Suprapubic skin (tissue), 4 donors: ENCODE measurements at regions not wholly inside any gene's neighbourhood (a gene's known extent, or its start where the extent isn't known, plus 50 kb on each side); places are given as distances from the start of the nearest gene placed in this dataset.
"Not testable (repeated sequence)": the region's sequence is repeated elsewhere in the genome, so short reads cannot be mapped to it uniquely, and the experiment has no call there.

ENCODE experiments used
- DNase-seq, 2 donors: peaks; one replicate each; pipeline ENCODE4 v3.0.0-alpha.2; 2019; ENCODE audit warnings: low spot score in 2 of 2
- H3K27ac ChIP-seq: fragments of 200-600 bp; sonication (generic); one replicate; pipeline ENCODE4 v1.5.1; 2019
- H3K27me3 ChIP-seq: fragments of 200-600 bp; sonication (generic); one replicate; pipeline ENCODE4 v1.5.1; 2019
- H3K36me3 ChIP-seq: fragments of 200-600 bp; sonication (generic); one replicate; pipeline ENCODE4 v1.5.1; 2019
- H3K4me1 ChIP-seq: fragments of 200-600 bp; sonication (generic); one replicate; pipeline ENCODE4 v1.5.1; 2019
- H3K4me3 ChIP-seq: fragments of 200-600 bp; sonication (generic); one replicate; pipeline ENCODE4 v1.5.1; 2019; ENCODE audit warnings: mild to moderate bottlenecking
- H3K9me3 ChIP-seq: fragments of 200-600 bp; sonication (generic); one replicate; pipeline ENCODE4 v1.5.1; 2019
- EP300 ChIP-seq: sonication (generic); formaldehyde crosslinking; IDR thresholded peaks from one replicate; pipeline ENCODE4 v1.6.1; 2017; ENCODE audit warnings: antibody characterized with exemption
- POLR2A ChIP-seq, 2 donors: fragments of 450-650 bp; IDR thresholded peaks; one replicate each; pipeline ENCODE4 v1.6.1; 2017; ENCODE audit warnings: antibody characterized with exemption in 2 of 2, mild to moderate bottlenecking in 2 of 2, moderate library complexity in 2 of 2
- POLR2AphosphoS5 ChIP-seq, 3 donors: sonication (generic); formaldehyde crosslinking; IDR thresholded peaks; one replicate each; pipeline ENCODE4 v1.6.1; 2017; ENCODE audit warnings: antibody characterized with exemption in 3 of 3
- WGBS: methylation state at CpG from one replicate; pipeline ENCODE4 v1.1.5; 2018; 5-methylcytosine and 5-hydroxymethylcytosine counted together
- TF ChIP-seq, protein P1 (sequence below), 2 donors: fragments of 200-600 bp in 1 of 2; fragments of 450-650 bp in 1 of 2; sonication (generic) in 1 of 2; IDR thresholded peaks; one replicate each; pipeline ENCODE4 v1.5.1; 2016 to 2019; ENCODE audit warnings: antibody characterized with exemption in 2 of 2, mild to moderate bottlenecking in 1 of 2, moderate library complexity in 1 of 2

DNA sequence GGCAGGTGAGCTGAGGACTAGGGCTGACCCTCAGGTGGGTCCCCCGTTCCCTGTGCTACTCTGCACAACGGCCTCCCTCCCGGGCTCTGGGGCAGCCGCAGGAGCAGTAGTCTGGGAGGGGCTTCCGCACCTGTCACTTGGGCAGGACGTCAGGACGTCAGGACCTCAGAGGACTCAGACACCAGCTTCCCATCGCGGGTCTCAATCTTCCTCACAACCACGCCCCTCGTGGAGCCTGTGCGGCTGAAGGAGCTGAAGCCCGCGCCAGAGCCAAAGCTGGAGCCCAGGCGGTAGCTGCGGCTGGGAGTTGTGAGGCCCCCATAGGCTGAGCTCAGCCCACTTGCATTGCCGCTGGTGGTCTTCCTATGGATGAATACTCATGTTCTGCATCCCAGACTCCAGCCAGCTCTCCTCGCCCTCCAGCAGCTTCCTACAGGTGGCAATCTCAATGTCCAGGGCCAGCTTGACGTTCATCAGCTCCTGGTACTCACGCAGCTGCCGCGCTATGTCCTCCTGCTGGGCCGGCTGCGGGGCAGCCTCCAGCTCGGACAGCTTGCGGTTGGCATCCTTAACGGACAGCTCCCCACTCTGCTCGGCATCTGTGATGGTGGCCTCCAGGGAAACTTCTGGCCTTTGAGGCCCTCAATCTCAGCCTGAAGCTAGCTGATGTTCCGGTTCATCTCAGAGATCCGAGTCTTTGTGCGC, 381.4 kb upstream of the RGMB start:
- TF ChIP-seq POLR2A (IDR thresholded peaks at IDR 0.05) = no peak
- no peak for TF ChIP-seq EP300
- TF ChIP-seq POLR2AphosphoS5 (IDR thresholded peaks at IDR 0.05) = no peak
- TF ChIP-seq, protein P1, sequence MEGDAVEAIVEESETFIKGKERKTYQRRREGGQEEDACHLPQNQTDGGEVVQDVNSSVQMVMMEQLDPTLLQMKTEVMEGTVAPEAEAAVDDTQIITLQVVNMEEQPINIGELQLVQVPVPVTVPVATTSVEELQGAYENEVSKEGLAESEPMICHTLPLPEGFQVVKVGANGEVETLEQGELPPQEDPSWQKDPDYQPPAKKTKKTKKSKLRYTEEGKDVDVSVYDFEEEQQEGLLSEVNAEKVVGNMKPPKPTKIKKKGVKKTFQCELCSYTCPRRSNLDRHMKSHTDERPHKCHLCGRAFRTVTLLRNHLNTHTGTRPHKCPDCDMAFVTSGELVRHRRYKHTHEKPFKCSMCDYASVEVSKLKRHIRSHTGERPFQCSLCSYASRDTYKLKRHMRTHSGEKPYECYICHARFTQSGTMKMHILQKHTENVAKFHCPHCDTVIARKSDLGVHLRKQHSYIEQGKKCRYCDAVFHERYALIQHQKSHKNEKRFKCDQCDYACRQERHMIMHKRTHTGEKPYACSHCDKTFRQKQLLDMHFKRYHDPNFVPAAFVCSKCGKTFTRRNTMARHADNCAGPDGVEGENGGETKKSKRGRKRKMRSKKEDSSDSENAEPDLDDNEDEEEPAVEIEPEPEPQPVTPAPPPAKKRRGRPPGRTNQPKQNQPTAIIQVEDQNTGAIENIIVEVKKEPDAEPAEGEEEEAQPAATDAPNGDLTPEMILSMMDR (IDR thresholded peaks at IDR 0.05) = no peak
- no peak overlapping the region for H3K27ac ChIP-seq
- H3K27me3 ChIP-seq = no peaks in the 10 kb centered on the region
- WGBS = 96% methylated on average over 27 of the region's 31 CpGs
- H3K36me3 ChIP-seq = no peaks in the 10 kb centered on the region
- H3K9me3 ChIP-seq = no peaks in the 10 kb centered on the region
- no peaks in the 10 kb centered on the region for H3K4me1 ChIP-seq
- no peak overlapping the region for H3K4me3 ChIP-seq
- DNase-seq = no peak

DNA sequence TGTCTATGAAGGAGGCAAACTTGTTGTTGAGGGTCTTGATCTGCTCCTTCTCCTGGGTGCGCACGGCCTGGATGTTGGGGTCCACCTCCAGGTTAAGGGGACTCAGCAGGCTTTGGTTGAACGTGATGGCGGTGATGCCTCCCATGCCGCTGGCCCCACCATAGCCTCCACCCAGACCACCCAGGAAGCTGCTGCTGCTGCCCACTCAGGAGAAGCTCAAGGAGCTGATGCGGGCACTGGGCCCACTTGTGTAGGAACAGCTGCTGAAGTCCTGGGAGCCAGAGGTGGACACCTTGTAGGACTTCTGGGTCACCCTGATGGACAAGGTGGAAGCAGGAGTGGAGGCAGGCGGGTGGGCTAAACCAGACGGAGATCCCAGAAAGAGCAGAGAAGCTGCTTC, 380.3 kb upstream of the RGMB start:
- DNase-seq, H3K27me3 ChIP-seq, H3K9me3 ChIP-seq, H3K4me1 ChIP-seq, H3K27ac ChIP-seq, H3K36me3 ChIP-seq, H3K4me3 ChIP-seq: not testable (repeated sequence)
- 96% methylated on average over 8 of the region's 8 CpGs for WGBS

DNA sequence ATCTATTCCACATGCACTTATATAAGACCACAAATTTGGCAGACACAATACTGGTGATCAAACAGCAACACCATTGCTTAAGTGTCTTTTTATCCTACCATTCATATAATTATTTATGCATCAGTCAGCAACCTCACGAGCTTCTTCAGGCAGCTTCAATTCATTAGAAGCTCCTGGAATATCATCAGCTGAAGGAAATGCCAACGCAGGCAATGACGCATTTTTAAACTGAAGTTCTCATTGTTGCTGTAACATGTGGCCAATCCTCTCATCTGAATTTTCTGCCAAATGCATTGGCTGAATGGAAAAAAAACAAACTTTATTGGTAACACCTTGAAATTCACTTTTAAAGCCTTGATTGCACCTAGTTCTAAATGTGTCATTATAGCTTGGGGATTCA, 376.4 kb upstream of the RGMB start:
- Histone ChIP-seq H3K36me3 (no peaks in the 10 kb centered on the region), H3K27ac (no peak overlapping the region), H3K4me1 (no peaks in the 10 kb centered on the region), H3K27me3 (no peaks in the 10 kb centered on the region), H3K9me3 (no peaks in the 10 kb centered on the region), H3K4me3 (no peak overlapping the region)
- WGBS = 35% methylated on average over 3 of the region's 3 CpGs
- DNase-seq = no peak
- TF ChIP-seq POLR2AphosphoS5 (IDR thresholded peaks at IDR 0.05) (no peak), EP300 (no peak), POLR2A (IDR thresholded peaks at IDR 0.05) (no peak)
- TF ChIP-seq, protein P1 (IDR thresholded peaks at IDR 0.05) = no peak

- no peak overlapping the region for H3K27ac ChIP-seq
- H3K4me3 ChIP-seq = no peak overlapping the region
- H3K36me3 ChIP-seq = no peaks in the 10 kb centered on the region
- TF ChIP-seq POLR2A (IDR thresholded peaks at IDR 0.05) (no peak), EP300 (no peak), POLR2AphosphoS5 (IDR thresholded peaks at IDR 0.05) (no peak)
- TF ChIP-seq, protein P1 (IDR thresholded peaks at IDR 0.05) = no peak
- H3K27me3 ChIP-seq = no peaks in the 10 kb centered on the region
- no peak for DNase-seq
- H3K9me3 ChIP-seq = no peaks in the 10 kb centered on the region
- WGBS = 68% methylated on average over 5 of the region's 5 CpGs
- H3K4me1 ChIP-seq = no peaks in the 10 kb centered on the region
These were observed 375.0 kb upstream of the RGMB start for GRCh38 chr5:98398465-98398864.

DNA sequence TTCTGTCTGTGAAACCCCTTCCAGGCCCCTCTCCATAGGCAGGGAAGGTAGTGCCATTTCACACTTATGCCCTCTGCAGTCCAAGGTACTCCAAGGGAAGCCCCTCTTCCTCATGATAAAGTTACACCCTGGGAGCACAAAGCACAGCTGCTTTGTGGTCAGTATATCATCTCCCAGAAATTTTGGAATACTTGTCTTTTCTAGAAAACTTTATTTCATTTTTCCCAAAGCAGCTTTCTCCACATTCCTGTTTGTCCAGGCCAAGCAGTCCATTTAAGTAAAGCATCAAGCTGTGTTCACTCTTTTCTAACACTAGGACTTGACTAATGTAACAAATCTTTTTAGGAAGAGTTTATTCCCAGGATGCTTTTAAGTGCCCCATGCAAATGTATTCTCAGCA, 371.8 kb upstream of the RGMB start:
- H3K4me1 ChIP-seq = no peaks in the 10 kb centered on the region
- no peak overlapping the region for H3K27ac ChIP-seq
- H3K36me3 ChIP-seq = no peaks in the 10 kb centered on the region
- H3K27me3 ChIP-seq = no peaks in the 10 kb centered on the region
- DNase-seq = no peak
- H3K4me3 ChIP-seq = no peak overlapping the region
- H3K9me3 ChIP-seq = no peaks in the 10 kb centered on the region
- TF ChIP-seq EP300 (no peak), POLR2AphosphoS5 (IDR thresholded peaks at IDR 0.05) (no peak), POLR2A (IDR thresholded peaks at IDR 0.05) (no peak)
- TF ChIP-seq, protein P1 (IDR thresholded peaks at IDR 0.05) = no peak

- DNase-seq = no peak
- Histone ChIP-seq H3K27me3 (no peaks in the 10 kb centered on the region), H3K27ac (no peak overlapping the region), H3K4me1 (no peaks in the 10 kb centered on the region), H3K9me3 (no peaks in the 10 kb centered on the region), H3K36me3 (no peaks in the 10 kb centered on the region), H3K4me3 (no peak overlapping the region)
- TF ChIP-seq POLR2A (IDR thresholded peaks at IDR 0.05) (no peak), POLR2AphosphoS5 (IDR thresholded peaks at IDR 0.05) (no peak)
These were observed 371.3 kb upstream of the RGMB start for GRCh38 chr5:98402130-98402529.
